NB4 (cell line): ENCODE measurements at regions not wholly inside any gene's neighbourhood (a gene's known extent, or its start where the extent isn't known, plus 50 kb on each side); places are given as distances from the start of the nearest gene placed in this dataset.

Source experiments
- DNase-seq: peaks from one replicate; pipeline ENCODE4 v3.0.0; 2010; ENCODE audit warnings: low read depth
- H3K4me3 ChIP-seq: one replicate; pipeline ENCODE4 v1.5.1; 2011; ENCODE audit warnings: mild to moderate bottlenecking, low read depth, low read length, moderate library complexity
- MYC ChIP-seq: IDR thresholded peaks from 2 replicates; pipeline ENCODE4 v1.6.1; 2011; ENCODE audit warnings: low read depth, low read length
- POLR2A ChIP-seq: IDR thresholded peaks from 2 replicates; pipeline ENCODE4 v1.6.1; 2011; ENCODE audit warnings: mild to moderate bottlenecking; ENCODE audit not compliant: insufficient read length; ENCODE audit errors: extremely low read depth
- TF ChIP-seq, protein P1 (sequence below): IDR thresholded peaks from one replicate; pipeline ENCODE4 v1.5.1; 2012; ENCODE audit warnings: low read depth, low read length
- TF ChIP-seq, protein P2 (sequence below): IDR thresholded peaks from 2 replicates; pipeline ENCODE4 v1.6.1; 2011; ENCODE audit warnings: low read depth, low read length

DNA sequence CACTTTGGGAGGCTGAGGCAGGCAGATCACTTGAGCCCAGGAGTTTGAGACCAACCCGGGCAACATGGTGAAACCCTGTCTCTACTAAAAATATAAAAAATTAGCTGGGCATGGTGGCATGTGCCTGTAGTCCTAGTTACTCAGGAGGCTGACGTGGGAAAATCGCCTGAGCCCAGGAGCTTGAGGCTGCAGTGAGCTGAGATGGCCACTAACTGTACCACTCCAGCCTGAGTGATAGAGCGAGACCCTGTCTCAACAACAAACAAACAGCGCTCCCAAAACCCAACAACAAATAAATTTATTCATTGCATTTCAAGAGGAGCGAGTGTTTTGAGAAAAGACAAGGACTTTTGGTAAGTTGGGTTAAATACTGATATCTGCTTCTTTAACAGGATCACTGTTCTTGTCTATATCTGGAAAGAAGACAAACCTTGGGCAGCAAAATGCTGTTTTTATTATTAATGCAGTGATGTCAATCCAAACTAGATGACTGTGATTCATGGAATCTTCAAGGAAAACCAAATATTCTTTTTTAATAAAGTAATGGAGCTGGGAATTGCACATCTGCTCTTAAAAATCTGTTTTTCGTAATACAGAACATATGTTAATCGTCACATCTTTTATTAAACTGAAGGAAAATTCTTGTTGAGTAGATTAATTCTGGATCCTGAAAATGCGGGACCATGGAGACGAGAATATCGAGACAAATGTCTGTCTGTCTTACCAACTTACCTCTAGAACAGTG is 90.8 kb upstream of the LIMCH1 start:
- TF ChIP-seq, protein P1, sequence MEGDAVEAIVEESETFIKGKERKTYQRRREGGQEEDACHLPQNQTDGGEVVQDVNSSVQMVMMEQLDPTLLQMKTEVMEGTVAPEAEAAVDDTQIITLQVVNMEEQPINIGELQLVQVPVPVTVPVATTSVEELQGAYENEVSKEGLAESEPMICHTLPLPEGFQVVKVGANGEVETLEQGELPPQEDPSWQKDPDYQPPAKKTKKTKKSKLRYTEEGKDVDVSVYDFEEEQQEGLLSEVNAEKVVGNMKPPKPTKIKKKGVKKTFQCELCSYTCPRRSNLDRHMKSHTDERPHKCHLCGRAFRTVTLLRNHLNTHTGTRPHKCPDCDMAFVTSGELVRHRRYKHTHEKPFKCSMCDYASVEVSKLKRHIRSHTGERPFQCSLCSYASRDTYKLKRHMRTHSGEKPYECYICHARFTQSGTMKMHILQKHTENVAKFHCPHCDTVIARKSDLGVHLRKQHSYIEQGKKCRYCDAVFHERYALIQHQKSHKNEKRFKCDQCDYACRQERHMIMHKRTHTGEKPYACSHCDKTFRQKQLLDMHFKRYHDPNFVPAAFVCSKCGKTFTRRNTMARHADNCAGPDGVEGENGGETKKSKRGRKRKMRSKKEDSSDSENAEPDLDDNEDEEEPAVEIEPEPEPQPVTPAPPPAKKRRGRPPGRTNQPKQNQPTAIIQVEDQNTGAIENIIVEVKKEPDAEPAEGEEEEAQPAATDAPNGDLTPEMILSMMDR = no peak
- TF ChIP-seq, protein P2, sequence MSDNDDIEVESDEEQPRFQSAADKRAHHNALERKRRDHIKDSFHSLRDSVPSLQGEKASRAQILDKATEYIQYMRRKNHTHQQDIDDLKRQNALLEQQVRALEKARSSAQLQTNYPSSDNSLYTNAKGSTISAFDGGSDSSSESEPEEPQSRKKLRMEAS = no peak
- TF ChIP-seq MYC = no peak
- no peak for TF ChIP-seq POLR2A
- DNase-seq = no peak
- no peak overlapping the region for H3K4me3 ChIP-seq

DNA sequence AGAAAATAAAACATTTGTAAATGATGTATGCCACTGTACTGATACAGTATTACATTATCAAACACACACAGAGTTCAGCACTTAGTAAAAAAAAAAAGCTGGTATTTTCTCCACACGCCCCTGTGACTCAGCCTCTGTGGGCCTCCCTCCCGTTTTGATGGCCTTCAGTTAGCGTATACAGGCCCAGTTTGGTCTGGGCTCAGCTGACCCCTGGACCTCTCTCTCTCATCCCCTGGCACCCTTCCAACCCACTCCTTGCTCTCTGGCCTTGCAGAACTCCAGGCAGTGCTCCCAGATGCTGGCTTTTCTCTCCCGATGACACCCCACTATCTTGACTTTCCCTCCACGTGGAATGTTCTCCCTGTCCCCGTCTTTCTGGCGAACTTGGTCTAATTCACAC is 89.0 kb upstream of the LIMCH1 start:
- no peak overlapping the region for H3K4me3 ChIP-seq
- DNase-seq = no peak
- TF ChIP-seq, protein P2 = no peak
- TF ChIP-seq MYC = no peak
- TF ChIP-seq, protein P1 = no peak
- no peak for TF ChIP-seq POLR2A

DNA sequence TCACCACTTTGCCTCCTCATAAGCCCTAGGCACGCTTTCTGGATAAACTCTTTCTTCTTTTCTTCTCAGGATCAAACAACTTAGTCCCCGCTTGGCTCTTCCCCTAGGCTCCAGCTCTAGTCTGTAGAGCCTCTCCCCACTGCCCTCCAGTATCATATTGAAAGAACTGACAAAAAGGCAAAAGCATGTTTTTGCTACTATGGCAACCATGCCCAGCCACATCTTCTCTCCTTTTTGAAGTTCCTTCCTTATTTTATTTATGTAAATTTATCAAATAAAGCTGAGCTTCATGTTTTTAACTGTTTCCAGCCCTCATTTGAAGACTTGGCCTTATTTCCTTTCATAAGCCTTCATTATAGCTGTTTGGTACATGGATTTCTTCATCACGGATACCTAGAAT is 86.0 kb upstream of the LIMCH1 start:
- TF ChIP-seq, protein P2 = no peak
- TF ChIP-seq, protein P1 = no peak
- no peak for TF ChIP-seq POLR2A
- TF ChIP-seq MYC = no peak
- DNase-seq = no peak
- no peak overlapping the region for H3K4me3 ChIP-seq

DNA sequence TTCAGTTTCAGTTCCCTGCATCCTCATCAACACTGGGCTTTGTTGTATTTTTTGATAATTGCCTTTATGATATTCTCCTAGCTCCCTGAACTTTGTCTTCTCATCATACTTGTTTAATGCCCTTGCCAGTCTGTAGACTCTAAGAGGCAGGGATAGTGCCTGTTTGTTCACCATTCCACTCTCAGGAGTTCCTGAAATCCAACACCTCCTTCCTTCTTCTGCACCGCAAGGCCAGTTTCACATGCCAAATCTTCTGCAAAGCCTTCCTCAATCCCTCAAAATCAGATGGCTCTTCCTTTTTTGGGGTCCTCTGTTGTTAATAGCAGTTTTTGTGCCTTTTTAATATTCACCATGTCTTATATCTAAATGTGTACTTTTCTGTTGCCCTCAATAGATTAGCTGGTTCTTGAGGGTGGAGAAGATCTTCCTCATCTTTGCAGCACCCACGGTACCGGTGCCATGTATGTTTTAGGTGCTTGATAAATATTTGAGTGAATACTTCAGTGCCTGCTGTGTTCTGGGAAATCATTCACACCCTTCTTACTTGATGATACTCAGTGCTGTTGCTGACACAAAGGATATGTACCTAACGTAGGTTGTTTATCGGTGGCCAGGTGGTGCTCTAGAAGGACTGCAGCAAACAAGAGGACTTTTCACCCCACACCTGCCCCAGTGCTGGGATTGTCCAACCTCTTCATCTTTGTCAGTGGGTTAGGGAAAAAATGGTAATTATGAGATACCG is 85.3 kb upstream of the LIMCH1 start:
- no peak for DNase-seq
- H3K4me3 ChIP-seq = no peak overlapping the region
- TF ChIP-seq MYC = no peak
- TF ChIP-seq POLR2A = no peak
- TF ChIP-seq, protein P1 = no peak
- TF ChIP-seq, protein P2 = no peak

DNA sequence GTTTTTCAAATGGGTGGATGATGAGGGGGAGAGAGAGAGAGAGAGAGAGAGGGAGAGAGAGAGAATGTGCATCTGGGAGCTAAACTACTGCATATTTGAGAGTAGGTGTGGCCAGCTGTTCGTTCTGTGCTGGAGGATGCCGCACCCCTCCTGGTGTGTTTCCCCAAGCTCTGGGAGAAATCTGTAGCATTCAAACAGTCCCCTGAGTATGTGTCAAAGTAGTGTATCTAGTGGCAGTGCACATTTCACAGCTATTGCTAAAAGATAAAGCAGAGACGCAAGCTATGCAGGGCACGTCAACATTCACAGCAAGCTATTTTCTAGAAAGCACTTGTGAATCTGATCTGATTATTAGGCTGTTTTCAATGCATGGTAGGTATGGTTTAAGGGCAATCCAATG is 83.5 kb upstream of the LIMCH1 start:
- no peak overlapping the region for H3K4me3 ChIP-seq
- DNase-seq = no peak
- TF ChIP-seq, protein P1 = no peak
- TF ChIP-seq POLR2A (no peak), MYC (no peak)
- TF ChIP-seq, protein P2 = no peak
